ELF-1 (cell line): ENCODE measurements at regions not wholly inside any gene's neighbourhood (a gene's known extent, or its start where the extent isn't known, plus 50 kb on each side); places are given as distances from the start of the nearest gene placed in this dataset.

Experiments used
- DNase-seq: peaks from one replicate; pipeline ENCODE4 v3.0.0-alpha.2; 2016; ENCODE audit warnings: low read depth, low spot score

- DNase-seq: no peak
Measured at GRCh38 chr2:151032741-151033191, 228.9 kb downstream of the RBM43 start.

GRCh38 chr2:151030663-151031230 is 230.9 kb downstream of the RBM43 start:
- no peak for DNase-seq

GRCh38 chr2:151029406-151030157 is 232.1 kb downstream of the RBM43 start:
- no peak for DNase-seq

GRCh38 chr2:151028691-151029176 is 232.9 kb downstream of the RBM43 start:
- no peak for DNase-seq

- no peak for DNase-seq
Measured at GRCh38 chr2:151027151-151027550, 234.5 kb downstream of the RBM43 start.

GRCh38 chr2:151025816-151026215 is 235.8 kb downstream of the RBM43 start:
- DNase-seq: no peak

- DNase-seq: no peak
Measured at GRCh38 chr2:151024696-151025251, 236.9 kb downstream of the RBM43 start.

- no peak for DNase-seq
Measured at GRCh38 chr2:151021747-151022452, 239.8 kb downstream of the RBM43 start.

- DNase-seq: no peak
Measured at GRCh38 chr2:151020411-151020810, 241.3 kb downstream of the RBM43 start.

- no peak for DNase-seq
Measured at GRCh38 chr2:151009437-151010175, 252.1 kb downstream of the RBM43 start.

- no peak for DNase-seq
Measured at GRCh38 chr2:151007365-151007764, 254.3 kb downstream of the RBM43 start.

- no peak for DNase-seq
Measured at GRCh38 chr2:151002959-151003600, 258.6 kb downstream of the RBM43 start.

- no peak for DNase-seq
Measured at GRCh38 chr2:150997702-150998440, 263.8 kb downstream of the RBM43 start.

- no peak for DNase-seq
Measured at GRCh38 chr2:150997066-150997465, 264.6 kb downstream of the RBM43 start.

GRCh38 chr2:150994076-150994475 is 267.6 kb downstream of the RBM43 start:
- DNase-seq: no peak

GRCh38 chr2:150989969-150990368 is 271.7 kb downstream of the RBM43 start:
- DNase-seq: no peak

GRCh38 chr2:150985741-150986140 is 275.9 kb downstream of the RBM43 start:
- no peak for DNase-seq

GRCh38 chr2:150983314-150983897 is 278.3 kb downstream of the RBM43 start:
- no peak for DNase-seq

- peak; percentile 48 for DNase-seq
Measured at GRCh38 chr2:150981826-150982225, 279.8 kb downstream of the RBM43 start.

- DNase-seq: peak; percentile 86
Measured at GRCh38 chr2:150978053-150978452, 283.6 kb downstream of the RBM43 start.
